ENCODE measurements at regions not wholly inside any gene's neighbourhood (a gene's known extent, or its start where the extent isn't known, plus 50 kb on each side); places are given as distances from the start of the nearest gene placed in this dataset.
"Not testable (repeated sequence)": the region's sequence is repeated elsewhere in the genome, so short reads cannot be mapped to it uniquely, and the experiment has no call there.

- Histone ChIP-seq H3K4me1 (ENCODE audit: low read depth) (peaks cover 7% of the 10 kb centered on the region), H3K36me3 (no peaks in the 10 kb centered on the region), H3K27ac (no peak overlapping the region), H3K9me3 (ENCODE audit: low read depth) (no peaks in the 10 kb centered on the region), H3K4me3 (no peak overlapping the region), H3K27me3 (no peaks in the 10 kb centered on the region)
- TF ChIP-seq CTCF (IDR thresholded peaks at IDR 0.05; ENCODE audit: low read depth, low read length), result no peak
- no peak for DNase-seq (ENCODE audit: low read depth in 1 of 2, low spot score in 1 of 2)
These were observed 84.2 kb upstream of the PIK3C3 start for GRCh38 chr18:41870817-41871216.

GRCh38 chr18:41870191-41870590, 84.8 kb upstream of the PIK3C3 start:
- no peak for TF ChIP-seq CTCF (IDR thresholded peaks at IDR 0.05; ENCODE audit: low read depth, low read length)
- Histone ChIP-seq H3K4me1 (ENCODE audit: low read depth) (peaks cover 7% of the 10 kb centered on the region), H3K27ac (no peak overlapping the region), H3K9me3 (ENCODE audit: low read depth) (no peaks in the 10 kb centered on the region), H3K27me3 (no peaks in the 10 kb centered on the region), H3K36me3 (no peaks in the 10 kb centered on the region), H3K4me3 (no peak overlapping the region)
- no peak for DNase-seq (ENCODE audit: low read depth in 1 of 2, low spot score in 1 of 2)

GRCh38 chr18:41865796-41866195, 89.2 kb upstream of the PIK3C3 start:
- H3K36me3 ChIP-seq; H3K27ac ChIP-seq; H3K4me3 ChIP-seq; H3K9me3 ChIP-seq (ENCODE audit: low read depth); H3K4me1 ChIP-seq (ENCODE audit: low read depth); DNase-seq (ENCODE audit: low read depth in 1 of 2, low spot score in 1 of 2); H3K27me3 ChIP-seq: not testable (repeated sequence)

GRCh38 chr18:41864216-41864615, 90.8 kb upstream of the PIK3C3 start:
- Histone ChIP-seq H3K27ac (no peak overlapping the region), H3K36me3 (no peaks in the 10 kb centered on the region), H3K4me3 (no peak overlapping the region), H3K9me3 (ENCODE audit: low read depth) (no peaks in the 10 kb centered on the region), H3K4me1 (ENCODE audit: low read depth) (peaks cover 7% of the 10 kb centered on the region), H3K27me3 (no peaks in the 10 kb centered on the region)
- no peak for DNase-seq (ENCODE audit: low read depth in 1 of 2, low spot score in 1 of 2)
- no peak for TF ChIP-seq CTCF (IDR thresholded peaks at IDR 0.05; ENCODE audit: low read depth, low read length)

GRCh38 chr18:41862921-41863320, 92.1 kb upstream of the PIK3C3 start:
- DNase-seq (ENCODE audit: low read depth in 1 of 2, low spot score in 1 of 2), result no peak
- Histone ChIP-seq H3K4me1 (ENCODE audit: low read depth) (peaks cover under 1% of the 10 kb centered on the region), H3K4me3 (no peak overlapping the region), H3K27me3 (no peaks in the 10 kb centered on the region), H3K27ac (no peak overlapping the region), H3K9me3 (ENCODE audit: low read depth) (no peaks in the 10 kb centered on the region), H3K36me3 (no peaks in the 10 kb centered on the region)
- no peak for TF ChIP-seq CTCF (IDR thresholded peaks at IDR 0.05; ENCODE audit: low read depth, low read length)

GRCh38 chr18:41860987-41861386, 94.0 kb upstream of the PIK3C3 start:
- no peak for DNase-seq (ENCODE audit: low read depth in 1 of 2, low spot score in 1 of 2)

More at GRCh38 chr18:41860987-41861386, 94.0 kb upstream of the PIK3C3 start:
- no peak overlapping the region for H3K4me3 ChIP-seq
- H3K27ac ChIP-seq, result no peak overlapping the region
- no peaks in the 10 kb centered on the region for H3K9me3 ChIP-seq (ENCODE audit: low read depth)
- no peak for TF ChIP-seq CTCF (IDR thresholded peaks at IDR 0.05; ENCODE audit: low read depth, low read length)
- H3K27me3 ChIP-seq, result no peaks in the 10 kb centered on the region
- no peaks in the 10 kb centered on the region for H3K36me3 ChIP-seq
- H3K4me1 ChIP-seq (ENCODE audit: low read depth), result no peaks in the 10 kb centered on the region

Measured in cardiac muscle cell (in vitro differentiated cells and primary cell).